ENCODE measurements at regions not wholly inside any gene's neighbourhood (a gene's known extent, or its start where the extent isn't known, plus 50 kb on each side); places are given as distances from the start of the nearest gene placed in this dataset.

DNA sequence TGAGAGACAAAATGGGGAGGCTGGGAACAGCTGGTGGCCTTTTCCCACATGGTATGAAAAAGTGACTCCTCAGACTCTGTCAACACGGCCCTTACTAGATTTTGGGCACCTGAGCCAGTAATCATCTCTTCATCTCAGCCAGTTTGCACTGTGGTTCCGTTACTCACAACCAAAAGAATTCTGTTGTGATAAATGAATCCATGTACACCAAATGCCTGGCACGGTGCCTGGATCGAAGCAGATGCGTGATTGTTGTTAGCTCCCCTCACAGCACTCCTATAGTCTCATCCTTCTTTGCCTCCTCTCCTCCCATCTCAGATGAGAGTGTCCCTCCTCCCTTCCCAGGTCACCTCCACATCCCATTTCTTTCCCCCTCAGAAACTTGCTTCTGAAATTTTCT is 57.9 kb upstream of the GJB5 start:
- Histone ChIP-seq H4K20me1 (no peaks in the 10 kb centered on the region), H3K36me3 (no peaks in the 10 kb centered on the region), H3K27ac (no peak overlapping the region), H3K4me1 (no peaks in the 10 kb centered on the region), H3K27me3 (no peaks in the 10 kb centered on the region), H3K9me3 (no peaks in the 10 kb centered on the region), H3K9ac (no peak overlapping the region), H3K4me3 (no peak overlapping the region), H3K4me2 (no peak overlapping the region)
- no peak for TF ChIP-seq Cebpa-rat (IDR thresholded peaks at IDR 0.05)

DNA sequence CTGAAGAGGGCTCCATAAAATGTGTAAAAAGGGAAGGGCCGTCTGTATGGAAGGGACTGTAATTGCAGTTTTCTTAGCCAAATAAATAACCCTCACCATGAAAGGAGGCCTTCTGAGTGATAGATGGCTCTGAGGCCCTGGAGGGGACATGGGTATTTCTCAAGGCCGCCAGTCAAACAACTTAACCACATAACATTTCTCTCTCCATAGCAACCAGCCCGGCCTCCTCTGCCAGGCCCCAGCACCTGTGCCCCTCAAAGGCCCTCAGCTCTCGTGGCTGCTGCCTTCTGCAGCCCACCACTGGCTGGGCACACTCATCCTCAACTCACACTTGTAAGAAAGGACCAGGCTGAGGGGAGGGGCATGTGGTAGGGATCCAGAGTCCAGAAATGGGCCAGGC is 57.0 kb upstream of the GJB5 start:
- Histone ChIP-seq H3K27ac (no peak overlapping the region), H3K4me3 (no peak overlapping the region), H3K36me3 (no peaks in the 10 kb centered on the region), H3K9ac (no peak overlapping the region), H3K9me3 (no peaks in the 10 kb centered on the region), H3K4me1 (no peaks in the 10 kb centered on the region), H3K4me2 (no peak overlapping the region), H4K20me1 (no peaks in the 10 kb centered on the region), H3K27me3 (no peaks in the 10 kb centered on the region)
- no peak for TF ChIP-seq Cebpa-rat (IDR thresholded peaks at IDR 0.05)

DNA sequence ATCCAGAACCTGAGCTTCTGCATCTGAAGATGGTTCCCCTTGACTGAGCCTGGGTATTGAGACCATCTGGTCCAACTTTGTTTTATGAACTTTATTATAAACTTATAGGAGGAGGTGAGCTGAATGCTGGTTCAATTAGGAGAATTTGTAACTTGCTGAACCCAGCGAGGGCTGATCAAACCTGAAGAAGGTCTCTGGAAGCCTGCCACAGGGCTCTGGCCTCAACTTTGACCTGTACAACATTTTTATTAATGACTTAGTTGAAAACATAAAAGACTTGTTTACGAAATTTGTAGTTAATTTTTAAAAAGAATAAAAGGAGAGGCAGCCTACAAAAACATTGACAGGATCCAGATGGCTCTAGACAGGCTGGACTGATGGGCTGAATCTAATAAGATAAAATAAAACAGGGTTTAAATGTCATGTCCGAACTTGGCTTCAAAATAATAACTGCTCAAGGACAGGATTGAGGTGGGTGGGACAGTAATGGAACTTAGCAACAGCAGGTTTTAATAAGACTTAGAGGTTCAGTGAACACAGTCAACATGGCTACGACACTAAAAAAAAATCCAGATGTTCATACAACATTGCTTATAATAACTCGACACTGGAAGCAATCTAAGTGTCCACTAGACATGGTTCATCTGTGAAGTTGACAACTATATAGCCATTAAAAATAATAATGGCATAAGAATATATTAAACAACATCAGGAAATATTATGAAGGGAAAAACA is 53.4 kb upstream of the GJB5 start:
- H4K20me1 ChIP-seq, result no peaks in the 10 kb centered on the region
- no peak overlapping the region for H3K9ac ChIP-seq
- H3K27me3 ChIP-seq, result no peaks in the 10 kb centered on the region
- no peaks in the 10 kb centered on the region for H3K4me1 ChIP-seq
- no peak overlapping the region for H3K27ac ChIP-seq
- H3K36me3 ChIP-seq, result no peaks in the 10 kb centered on the region
- no peaks in the 10 kb centered on the region for H3K9me3 ChIP-seq
- H3K4me3 ChIP-seq, result no peak overlapping the region
- TF ChIP-seq Cebpa-rat (IDR thresholded peaks at IDR 0.05), result no peak
- H3K4me2 ChIP-seq, result no peak overlapping the region
